HG02938 (cell line): ENCODE measurements at regions not wholly inside any gene's neighbourhood (a gene's known extent, or its start where the extent isn't known, plus 50 kb on each side); places are given as distances from the start of the nearest gene placed in this dataset.

Source experiments
- ATAC-seq: cut with Tn5 transposase; IDR thresholded peaks from one replicate; pipeline ENCODE4 v1.9.1; 2021; ENCODE audit warnings: mild to moderate bottlenecking, moderate library complexity; ENCODE audit not compliant: unreplicated experiment

DNA sequence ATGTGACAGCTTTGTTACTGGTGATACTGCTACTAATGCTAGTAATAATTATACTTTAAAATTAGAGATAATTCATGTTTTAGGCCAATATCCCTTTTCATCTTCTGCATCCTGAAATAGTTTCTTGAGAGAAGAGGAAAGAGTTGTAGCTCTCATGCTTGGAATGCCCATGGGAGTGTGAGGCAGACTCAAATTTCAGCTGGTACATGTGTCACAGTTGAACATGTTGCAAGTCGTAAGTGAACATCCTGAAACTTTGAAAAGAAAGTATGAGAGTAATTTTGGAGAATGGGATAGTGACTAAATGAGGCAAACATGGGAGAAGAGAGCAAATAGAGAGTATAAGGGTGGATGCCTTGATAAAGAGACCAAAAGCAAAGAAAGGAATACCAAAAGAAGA, 168.0 kb downstream of the TMTC3 start:
- ATAC-seq, result no peak

DNA sequence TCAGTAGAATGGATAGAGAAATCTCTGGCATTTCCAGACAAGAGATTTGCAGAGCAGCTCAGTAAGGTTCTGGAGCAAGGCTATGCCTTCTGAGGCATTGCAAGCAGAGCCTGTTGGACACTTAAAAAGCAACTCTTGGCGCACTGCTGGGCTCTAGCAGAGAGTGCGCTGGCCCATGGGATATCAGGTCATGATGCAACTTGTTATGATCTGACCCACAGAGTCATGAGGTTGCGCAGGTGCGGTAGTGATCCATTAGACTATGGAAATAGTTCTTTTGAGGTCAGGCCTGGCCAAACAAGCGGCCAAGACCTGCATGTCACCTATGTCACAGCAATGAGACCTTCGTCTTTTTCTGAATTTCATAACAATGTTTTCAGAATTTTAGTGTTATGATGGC, 168.6 kb downstream of the TMTC3 start:
- no peak for ATAC-seq

DNA sequence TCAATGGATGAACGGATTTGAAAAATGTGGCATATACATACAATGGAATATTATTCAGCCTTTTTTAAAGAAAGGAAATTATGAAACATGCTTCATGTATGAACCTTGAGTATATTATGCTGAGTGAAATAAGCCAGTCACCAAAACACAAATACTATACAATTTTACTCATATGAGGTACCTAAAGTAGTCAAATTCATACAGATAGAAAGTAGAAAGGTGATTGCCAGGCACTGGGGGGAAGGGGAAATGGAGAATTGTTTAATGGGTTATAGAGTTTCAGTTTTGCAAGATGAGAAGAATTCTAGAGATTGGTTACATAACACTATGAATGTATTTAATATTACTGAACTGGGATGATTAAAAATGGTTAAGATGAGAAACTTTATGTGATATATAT, 171.4 kb downstream of the TMTC3 start:
- ATAC-seq, result no peak

DNA sequence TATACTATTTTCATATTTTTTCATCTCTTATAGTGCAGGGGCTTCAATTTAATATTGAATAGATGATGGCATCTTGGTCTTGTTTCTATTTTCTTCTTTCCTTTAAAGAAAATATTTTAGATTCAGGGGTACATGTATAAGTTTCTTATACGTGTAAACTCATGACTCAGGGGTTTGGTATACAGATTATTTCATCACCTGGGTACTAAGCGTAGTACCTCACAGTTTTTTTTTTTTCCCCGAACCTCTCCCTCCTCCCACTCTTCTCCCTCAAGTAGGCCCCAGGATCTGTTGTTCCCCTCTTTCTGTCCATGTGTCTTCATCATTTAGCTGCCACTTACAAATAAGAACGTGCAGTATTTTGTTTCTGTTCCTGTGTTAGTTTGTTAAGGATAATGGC, 172.6 kb downstream of the TMTC3 start:
- no peak for ATAC-seq

DNA sequence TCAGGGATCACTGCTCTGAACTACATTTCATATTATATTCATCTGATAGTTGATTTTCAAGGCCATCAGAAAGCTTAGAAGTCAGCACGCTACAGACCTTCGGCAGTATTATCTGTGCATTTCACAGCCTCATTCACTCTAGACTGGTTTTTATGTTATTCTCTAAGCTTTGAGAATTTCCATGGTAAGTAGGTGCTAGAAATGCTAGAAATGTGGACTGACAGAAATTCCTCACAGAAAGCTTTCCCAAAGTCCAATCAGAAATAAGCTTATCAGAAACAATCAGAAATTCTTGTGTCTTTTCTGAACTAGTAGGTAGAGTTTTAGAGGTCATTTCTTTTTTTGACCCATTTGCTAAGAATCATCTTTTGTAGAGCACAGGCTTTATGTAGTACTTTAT, 176.6 kb downstream of the TMTC3 start:
- no peak for ATAC-seq

DNA sequence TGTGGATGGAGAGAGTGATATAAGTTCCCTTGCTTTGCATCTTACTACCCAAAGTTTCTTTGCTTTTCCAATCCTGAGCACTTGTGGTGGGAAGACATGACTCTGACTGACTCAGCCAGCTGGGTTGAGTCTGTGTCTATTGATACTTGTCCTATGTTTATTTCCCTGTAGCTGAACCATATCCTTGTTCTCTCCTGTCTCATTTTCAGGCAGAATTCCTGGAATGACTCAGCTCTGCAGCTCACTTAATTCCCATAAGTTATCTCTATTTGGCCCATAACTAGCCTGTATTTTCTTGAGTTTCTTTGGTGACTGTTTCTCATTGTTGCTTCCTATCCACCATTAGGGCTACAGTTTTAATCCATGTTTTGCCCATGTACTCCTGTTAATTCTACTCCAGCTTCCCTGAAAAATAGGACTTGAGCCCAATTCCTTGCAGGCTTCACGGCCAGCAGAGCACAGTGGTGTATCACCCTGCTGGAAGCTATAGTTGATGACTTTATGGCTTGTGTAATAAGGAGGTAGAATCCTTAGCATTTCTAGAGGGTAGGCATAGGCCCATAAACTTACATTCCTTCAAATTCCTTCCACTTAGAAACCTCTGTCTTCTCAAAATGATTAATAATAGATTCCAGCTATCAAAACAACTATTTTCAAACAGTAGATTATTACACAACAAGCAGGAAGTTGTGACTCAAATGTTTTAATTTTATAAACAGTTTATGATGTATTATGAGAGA, 183.1 kb downstream of the TMTC3 start:
- ATAC-seq, result no peak

DNA sequence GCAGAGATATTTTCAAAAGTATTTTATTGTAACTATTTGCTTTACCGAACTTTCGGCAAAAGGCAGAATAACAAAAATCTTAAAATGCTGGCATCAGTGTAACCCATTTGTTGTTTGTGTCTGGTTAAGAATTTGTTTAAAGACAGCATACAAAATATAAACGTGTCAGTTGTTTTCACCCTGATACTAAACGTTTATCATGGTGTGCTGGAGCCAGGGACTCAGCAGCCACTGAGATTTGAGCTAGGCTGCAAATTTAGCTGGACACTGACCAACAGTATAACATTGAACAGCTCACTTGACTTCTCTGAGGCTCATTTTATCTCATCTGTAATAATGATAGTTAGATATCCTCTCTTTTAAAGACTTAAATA, 183.7 kb downstream of the TMTC3 start:
- ATAC-seq, result no peak

DNA sequence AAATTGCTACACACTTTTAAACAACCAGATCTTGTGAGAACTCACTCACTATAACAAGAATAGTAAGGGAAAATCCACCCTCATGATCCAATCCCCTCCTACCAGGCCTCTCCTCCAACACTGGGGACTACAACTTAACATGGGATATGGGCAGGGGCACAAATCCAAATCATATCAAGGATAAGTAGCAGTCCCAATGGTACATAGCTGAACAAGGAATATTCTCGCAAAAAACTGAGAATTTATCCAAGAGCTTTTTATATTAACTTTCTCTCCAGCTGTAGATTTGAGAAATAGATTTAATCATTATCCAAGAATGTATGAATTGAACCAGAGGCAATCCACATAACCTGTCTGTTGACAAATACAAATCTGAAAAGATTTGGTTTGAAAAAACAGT, 185.2 kb downstream of the TMTC3 start:
- no peak for ATAC-seq

DNA sequence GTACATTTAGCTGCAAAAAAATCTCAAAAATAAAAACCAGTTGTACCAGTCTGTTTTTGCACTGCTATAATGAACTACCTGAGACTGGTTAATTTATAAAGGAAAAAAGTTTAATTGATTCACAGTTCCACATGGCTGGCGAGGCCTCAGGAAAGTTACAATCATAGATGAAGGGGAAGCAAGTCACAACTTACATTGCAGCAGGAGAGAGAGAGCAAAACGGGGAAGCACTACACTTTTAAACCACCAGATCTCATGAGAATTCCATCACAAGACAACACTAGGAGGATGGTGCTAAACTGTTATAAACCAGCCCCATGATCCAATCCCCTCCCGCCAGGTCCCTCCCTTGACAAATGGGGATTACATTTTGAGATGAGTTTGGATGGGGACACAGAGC, 186.0 kb downstream of the TMTC3 start:
- ATAC-seq, result no peak

DNA sequence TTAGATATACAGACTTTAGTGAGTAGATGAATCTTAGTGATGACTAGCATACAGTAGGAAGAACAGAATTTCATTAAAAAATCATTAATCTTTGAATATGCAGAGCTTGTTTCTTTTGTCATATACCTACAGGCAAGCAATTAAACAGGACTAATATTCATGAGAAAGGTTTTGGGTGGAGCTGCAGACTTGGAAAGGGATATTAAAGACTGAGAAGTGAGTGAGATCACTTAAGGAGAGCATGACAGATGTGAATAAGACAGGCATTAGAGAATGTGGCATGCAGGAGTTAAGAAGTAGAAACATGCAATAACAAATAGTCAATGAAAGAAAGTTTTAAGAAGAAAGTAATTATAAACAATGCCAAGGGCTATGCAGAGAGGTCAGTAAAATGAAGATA, 187.7 kb downstream of the TMTC3 start:
- no peak for ATAC-seq

DNA sequence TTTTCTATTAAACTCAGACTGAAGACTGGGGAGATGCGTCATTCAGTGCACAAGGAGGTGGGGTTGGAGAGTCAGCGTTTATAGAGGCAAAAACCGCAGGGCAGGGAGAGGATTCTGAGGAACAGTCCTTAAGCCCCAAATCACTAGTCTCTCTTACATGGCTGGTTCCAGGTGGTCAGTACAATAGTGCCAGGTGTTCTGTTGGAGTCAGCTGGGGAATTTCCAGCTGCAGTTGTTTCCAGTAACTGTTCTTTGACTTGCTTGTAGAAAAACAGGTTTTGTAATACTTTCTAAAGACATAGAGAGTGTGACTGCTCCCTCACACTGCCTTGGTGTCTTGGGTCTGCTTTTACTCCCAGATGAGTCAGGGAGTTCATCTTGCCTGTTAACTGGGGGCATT, 192.2 kb downstream of the TMTC3 start:
- ATAC-seq, result peak; percentile 50

DNA sequence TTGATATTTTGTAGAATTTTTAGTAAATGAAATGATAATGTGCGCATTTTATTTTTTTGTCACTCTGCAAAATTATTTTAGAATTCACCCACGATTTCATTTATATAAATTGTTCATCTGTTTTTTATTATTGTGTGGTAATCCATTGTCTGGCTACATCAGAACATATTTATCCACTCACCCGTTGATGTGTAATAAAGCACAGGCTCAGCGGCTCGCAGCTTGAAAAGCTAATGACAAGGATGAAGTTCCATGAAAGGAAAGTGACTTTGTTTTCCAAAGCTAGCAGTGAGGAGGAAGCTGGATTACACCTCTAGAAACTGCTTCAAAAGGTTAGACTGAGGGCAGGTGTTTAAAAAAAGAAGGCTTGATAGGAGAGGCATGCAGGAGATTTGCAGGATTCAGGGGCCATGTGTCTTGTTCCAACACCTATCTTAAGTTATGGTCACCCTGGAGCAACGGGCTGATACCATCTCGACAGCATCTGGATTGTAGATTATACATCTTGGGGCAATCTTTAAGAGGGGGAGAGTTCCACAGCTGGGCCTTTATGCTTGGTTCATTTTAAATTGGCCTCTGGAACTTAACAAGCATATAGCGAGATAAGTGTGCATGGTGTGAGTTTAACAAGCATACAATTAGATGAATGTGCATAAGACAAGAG, 194.1 kb downstream of the TMTC3 start:
- ATAC-seq, result no peak

DNA sequence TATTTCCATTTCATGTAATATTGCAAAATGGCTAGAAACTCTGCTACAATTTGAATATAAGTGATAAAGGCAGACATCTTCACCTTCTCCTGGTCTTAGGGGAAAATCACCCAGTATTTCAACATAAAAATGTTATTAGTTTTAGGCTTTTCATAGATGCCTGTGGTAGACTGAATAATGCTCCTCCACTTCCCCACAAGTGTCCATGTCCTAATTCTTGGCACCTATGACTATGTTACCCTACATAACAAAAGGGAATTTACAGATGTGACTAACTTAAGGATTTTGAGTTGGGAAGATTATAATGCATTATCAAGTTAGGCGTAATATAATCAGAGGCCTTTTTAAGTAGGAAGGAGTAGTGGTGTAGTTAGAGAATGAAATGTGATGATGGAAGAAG, 196.4 kb downstream of the TMTC3 start:
- no peak for ATAC-seq

DNA sequence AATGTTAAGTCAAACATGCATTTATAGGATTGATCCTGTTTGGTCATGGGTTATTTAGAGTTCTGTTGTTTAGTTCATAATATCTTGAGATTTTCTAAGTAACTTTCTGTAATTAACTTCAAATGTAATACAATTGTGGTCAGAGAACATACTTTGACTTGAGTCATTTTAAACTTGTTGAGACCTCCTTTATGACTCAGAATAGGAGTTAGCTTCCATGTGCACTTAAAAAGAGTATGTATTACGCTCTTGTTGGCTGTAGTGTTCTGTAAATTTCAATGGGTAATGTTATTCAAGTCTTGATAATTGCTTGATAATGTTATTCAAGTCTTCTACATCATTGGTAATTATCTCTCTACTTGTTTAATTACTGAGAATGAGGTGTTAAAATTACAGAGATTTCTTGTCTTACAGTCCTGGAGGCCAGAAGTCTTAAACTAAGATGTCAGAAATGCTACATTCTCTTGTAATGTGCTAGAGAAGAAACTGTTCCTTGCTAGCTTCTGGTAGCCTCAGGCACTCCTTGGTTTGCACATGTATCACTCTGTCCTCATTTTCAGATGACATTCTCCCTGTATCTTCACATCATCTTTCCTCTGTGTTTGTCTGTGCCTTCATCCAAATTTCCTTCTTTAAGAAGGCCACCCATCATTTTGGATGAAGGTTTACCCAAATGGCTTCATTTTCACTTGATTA, 197.3 kb downstream of the TMTC3 start:
- no peak for ATAC-seq

DNA sequence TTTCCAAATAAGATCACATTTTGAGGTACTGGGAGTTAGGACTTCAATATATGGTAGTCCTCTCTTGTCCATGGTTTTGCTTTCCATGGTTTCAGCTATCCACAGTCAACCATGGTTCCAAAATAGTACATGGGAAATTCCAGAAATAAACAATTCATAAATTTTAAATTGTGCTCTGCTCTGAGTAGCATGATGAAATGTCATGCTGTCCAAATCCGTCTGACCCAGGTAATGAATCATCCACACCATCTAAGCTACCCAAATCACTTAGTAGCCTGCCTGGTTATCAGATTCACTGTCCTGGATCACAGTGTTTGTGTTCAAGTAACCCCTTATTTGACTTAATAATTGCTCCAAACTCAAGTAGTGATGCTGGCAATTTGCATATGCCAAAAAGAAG, 197.9 kb downstream of the TMTC3 start:
- ATAC-seq, result no peak

DNA sequence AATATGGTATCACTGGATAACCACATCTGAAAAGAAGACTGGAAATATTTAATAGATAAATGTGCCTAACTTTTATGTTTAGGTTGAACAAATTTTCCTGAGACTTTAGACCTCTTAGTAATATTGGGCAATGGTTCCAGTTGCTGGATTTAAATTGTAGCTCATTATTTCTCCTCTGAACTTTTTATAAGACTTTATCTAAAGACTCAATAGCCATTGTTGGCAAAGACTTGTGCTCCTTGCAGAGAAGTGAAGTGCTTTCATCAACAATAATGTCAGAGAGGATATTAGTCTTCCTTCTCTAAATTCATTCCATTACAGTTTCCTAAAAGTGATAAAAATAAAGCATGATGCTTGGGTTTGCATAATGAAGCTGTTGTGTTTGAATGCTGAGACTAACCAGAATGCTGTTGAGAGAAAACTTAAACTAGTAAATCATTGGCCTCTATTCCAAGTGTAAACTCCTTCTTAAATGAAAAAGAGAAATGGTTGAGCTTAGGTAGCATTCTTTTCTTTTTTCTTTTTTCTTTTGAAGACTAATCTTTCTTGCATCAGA, 200.2 kb downstream of the TMTC3 start:
- ATAC-seq, result no peak

DNA sequence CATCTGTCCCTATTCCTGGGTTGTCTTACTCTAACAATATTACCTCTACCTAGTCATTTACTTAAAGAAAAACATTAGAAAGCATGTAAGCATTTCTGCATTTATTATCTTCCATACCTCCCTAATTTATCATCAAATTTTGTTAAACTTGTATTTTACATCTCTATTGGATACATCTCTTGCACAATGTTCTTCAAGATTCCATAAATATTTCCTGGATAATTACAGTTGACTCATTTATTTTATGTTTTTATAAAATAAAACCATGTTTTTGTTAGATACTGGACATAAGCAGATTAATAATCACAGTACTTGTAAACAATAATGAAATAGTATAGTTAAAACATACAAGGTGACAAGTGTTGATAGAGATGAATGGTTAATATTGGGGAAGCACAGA, 209.0 kb downstream of the TMTC3 start:
- ATAC-seq, result no peak

DNA sequence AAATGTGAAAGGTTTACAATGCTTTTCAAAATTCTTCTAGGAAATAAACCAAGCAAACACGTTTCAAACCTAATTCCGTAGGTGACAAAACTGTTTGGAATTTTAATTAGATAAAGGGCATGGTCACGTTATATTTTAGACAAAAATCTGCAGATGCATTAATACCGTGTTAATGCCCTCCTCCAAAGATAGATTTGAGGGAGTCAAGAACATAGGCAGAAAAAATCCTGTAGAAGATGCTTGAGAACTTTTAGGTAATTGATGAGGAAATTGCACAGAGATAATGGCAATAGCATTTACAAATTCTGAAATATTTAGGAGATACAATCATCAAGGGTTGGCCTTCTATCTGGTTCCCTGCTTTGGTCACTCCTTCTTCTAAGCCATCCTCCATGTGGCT, 212.6 kb downstream of the TMTC3 start:
- no peak for ATAC-seq

DNA sequence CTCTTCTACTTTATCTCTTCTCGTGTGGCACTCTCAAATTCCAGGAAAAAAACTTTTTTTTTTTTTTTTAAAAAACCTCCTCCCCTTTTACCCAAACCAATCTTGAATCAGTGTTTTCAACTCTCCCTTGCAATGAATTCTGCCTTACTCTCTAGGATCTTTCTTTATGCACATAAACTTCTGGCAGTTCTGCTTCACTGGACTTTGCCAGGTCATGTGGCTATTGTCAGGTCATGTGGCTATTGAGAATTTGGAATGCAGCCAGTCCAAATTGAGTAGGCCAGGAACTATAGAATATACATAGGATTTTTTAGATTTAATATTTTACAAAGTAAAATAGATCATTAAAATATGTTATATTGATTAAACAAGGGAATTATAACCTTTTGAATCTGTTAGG, 218.2 kb downstream of the TMTC3 start:
- no peak for ATAC-seq

DNA sequence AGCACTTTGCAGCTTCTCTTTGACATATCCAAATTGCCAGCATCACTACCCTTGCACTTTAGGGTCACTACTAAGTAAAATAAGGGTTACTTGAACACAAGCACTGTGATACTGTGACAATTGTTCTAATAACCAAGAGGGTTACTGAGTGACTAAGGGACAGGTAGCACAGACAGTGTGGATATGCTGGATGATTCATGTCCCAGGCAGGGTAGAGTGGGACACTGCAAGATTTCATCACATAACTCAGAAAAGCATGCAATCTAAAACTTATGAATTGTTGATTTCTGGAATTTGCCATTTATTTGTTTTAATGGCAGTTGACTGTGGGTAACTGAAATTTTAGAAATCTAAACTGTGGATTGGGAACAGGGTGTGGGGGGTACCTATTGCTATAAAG, 218.8 kb downstream of the KITLG start:
- ATAC-seq, result no peak

DNA sequence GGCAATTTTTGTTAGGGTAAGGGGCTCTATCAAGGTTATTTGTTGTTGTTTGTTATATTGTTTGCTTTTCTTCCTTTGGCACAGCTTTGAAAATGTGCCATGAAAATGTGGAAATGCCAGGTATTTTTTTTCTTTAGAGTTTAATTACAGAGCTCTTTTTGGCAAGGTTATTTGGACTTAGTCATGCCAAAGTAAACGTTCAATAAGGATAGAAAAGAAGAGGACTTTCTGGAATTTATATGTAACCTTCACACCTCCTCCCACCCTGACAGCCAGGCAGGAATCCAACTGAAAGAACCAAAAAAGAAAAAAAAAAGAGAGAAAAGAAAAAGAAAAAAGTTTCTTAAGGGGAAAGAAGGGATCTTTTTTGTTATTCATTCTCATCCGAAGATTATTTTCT, 217.8 kb downstream of the KITLG start:
- ATAC-seq, result no peak

DNA sequence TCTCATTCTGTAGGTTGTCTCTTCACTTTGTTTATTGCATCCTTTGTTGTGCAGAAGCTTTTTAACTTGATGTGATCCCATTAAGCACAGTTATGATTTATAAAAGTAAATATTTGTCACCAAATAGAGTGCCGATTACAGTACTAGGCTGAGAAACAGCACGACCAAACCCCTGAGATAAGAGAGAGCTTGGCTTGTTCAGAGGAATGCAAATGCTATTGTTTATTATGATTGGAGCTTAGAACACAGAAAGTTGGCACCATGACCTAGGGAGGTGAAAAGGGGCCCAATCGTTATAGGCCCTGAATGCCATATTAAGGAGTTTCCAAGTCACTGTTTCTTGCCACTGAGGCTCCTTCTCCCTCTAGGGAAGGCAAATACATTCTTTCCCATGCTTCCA, 214.9 kb downstream of the KITLG start:
- ATAC-seq, result no peak
